HFFc6 (cell line): ENCODE measurements at regions not wholly inside any gene's neighbourhood (a gene's known extent, or its start where the extent isn't known, plus 50 kb on each side); places are given as distances from the start of the nearest gene placed in this dataset.

ENCODE experiments used
- DNase-seq: peaks from one replicate; pipeline ENCODE4 v3.0.0-alpha.2; 2018
- H3K27ac Mint-ChIP-seq: 2 replicates; pipeline ENCODE4 v1.8.0; 2020; ENCODE audit warnings: mild to moderate bottlenecking, mixed read lengths
- H3K27me3 Mint-ChIP-seq: 2 replicates; pipeline ENCODE4 v1.8.0; 2021; ENCODE audit warnings: mild to moderate bottlenecking, moderate library complexity, mixed read lengths; ENCODE audit not compliant: insufficient read depth
- H3K36me3 Mint-ChIP-seq: 2 replicates; pipeline ENCODE4 v1.8.0; 2021; ENCODE audit warnings: low read depth, mixed read lengths
- H3K4me1 Mint-ChIP-seq: 2 replicates; pipeline ENCODE4 v1.8.0; 2020; ENCODE audit warnings: low read depth, mixed read lengths
- H3K4me3 Mint-ChIP-seq: 2 replicates; pipeline ENCODE4 v1.8.0; 2020; ENCODE audit warnings: mild to moderate bottlenecking, moderate library complexity, mixed read lengths
- H3K9me3 Mint-ChIP-seq: 2 replicates; pipeline ENCODE4 v1.8.0; 2020; ENCODE audit warnings: mild to moderate bottlenecking, mixed read lengths
- CTCF ChIP-seq: fragments of 200-600 bp; sonication (generic); IDR thresholded peaks from 2 replicates; pipeline ENCODE4 v1.5.0; 2021; ENCODE audit warnings: antibody characterized with exemption, mild to moderate bottlenecking

GRCh38 chr9:684941-685340 lies 156.6 kb upstream of the DMRT1 start:
- Mint-ChIP-seq H3K27me3 (no peaks in the 10 kb centered on the region; the same call in 1 of the 2 replicates), H3K27ac (peak overlapping the region; percentile 98), H3K4me1 (peaks cover 62% of the 10 kb centered on the region), H3K4me3 (peak overlapping the region; percentile 89), H3K9me3 (no peaks in the 10 kb centered on the region), H3K36me3 (peaks cover 11% of the 10 kb centered on the region)
- TF ChIP-seq CTCF, result no peak
- peak; percentile 90 for DNase-seq

- Mint-ChIP-seq H3K27me3 (no peaks in the 10 kb centered on the region; the same call in 1 of the 2 replicates), H3K4me3 (peak overlapping the region; percentile 89), H3K36me3 (peaks cover 15% of the 10 kb centered on the region), H3K9me3 (no peaks in the 10 kb centered on the region), H3K27ac (peak overlapping the region; percentile 98), H3K4me1 (peaks cover 72% of the 10 kb centered on the region)
- no peak for TF ChIP-seq CTCF
- peak; percentile 45 for DNase-seq
These were observed 155.1 kb upstream of the DMRT1 start for GRCh38 chr9:686321-686813.

GRCh38 chr9:687034-687785 lies 154.3 kb upstream of the DMRT1 start:
- H3K27me3 Mint-ChIP-seq, result no peaks in the 10 kb centered on the region; the same call in 1 of the 2 replicates
- peaks cover 15% of the 10 kb centered on the region for H3K36me3 Mint-ChIP-seq
- H3K27ac Mint-ChIP-seq, result peak overlapping the region; percentile 98
- peaks cover 78% of the 10 kb centered on the region for H3K4me1 Mint-ChIP-seq
- H3K4me3 Mint-ChIP-seq, result peak overlapping the region; percentile 89
- DNase-seq, result no peak
- no peak; the same call in 1 of the 2 replicates for TF ChIP-seq CTCF
- no peaks in the 10 kb centered on the region for H3K9me3 Mint-ChIP-seq

GRCh38 chr9:687994-688393 lies 153.5 kb upstream of the DMRT1 start:
- Mint-ChIP-seq H3K27ac (no peak overlapping the region), H3K4me3 (peak overlapping the region; percentile 22; the same call in 1 of the 2 replicates), H3K36me3 (peaks cover 15% of the 10 kb centered on the region), H3K9me3 (no peaks in the 10 kb centered on the region), H3K4me1 (peaks cover 80% of the 10 kb centered on the region), H3K27me3 (no peaks in the 10 kb centered on the region; the same call in 1 of the 2 replicates)
- DNase-seq, result no peak
- TF ChIP-seq CTCF, result no peak

GRCh38 chr9:690517-691111 lies 150.9 kb upstream of the DMRT1 start:
- no peak for TF ChIP-seq CTCF
- no peak overlapping the region for H3K27ac Mint-ChIP-seq
- H3K36me3 Mint-ChIP-seq, result peaks cover 15% of the 10 kb centered on the region
- H3K4me1 Mint-ChIP-seq, result peaks cover 80% of the 10 kb centered on the region
- H3K27me3 Mint-ChIP-seq, result peaks cover 7% of the 10 kb centered on the region; the same call in 1 of the 2 replicates
- H3K4me3 Mint-ChIP-seq, result no peak overlapping the region
- H3K9me3 Mint-ChIP-seq, result no peaks in the 10 kb centered on the region
- DNase-seq, result no peak
